ENCODE measurements at regions not wholly inside any gene's neighbourhood (a gene's known extent, or its start where the extent isn't known, plus 50 kb on each side); places are given as distances from the start of the nearest gene placed in this dataset.
A peak's percentile ranks its signal among the peaks of the same experiment; 100 is the strongest.

- H3K4me3 ChIP-seq (ENCODE audit: low read length in 2 of 2) = no peak overlapping the region
- H3K4me1 ChIP-seq (ENCODE audit: control insufficient read depth in 2 of 2, insufficient read depth in 2 of 2, low read length in 2 of 2) = no peaks in the 10 kb centered on the region
- no peak overlapping the region for H3K27ac ChIP-seq (ENCODE audit: low read depth in 1 of 2, low read length in 1 of 2)
- no peak for DNase-seq (ENCODE audit: low read depth in 6 of 9, low spot score in 9 of 9)
- no peaks in the 10 kb centered on the region for H3K36me3 ChIP-seq (ENCODE audit: control insufficient read depth in 2 of 2, insufficient read depth in 2 of 2, low read length in 1 of 2)
- H3K9me3 ChIP-seq (ENCODE audit: control insufficient read depth in 2 of 2, insufficient read depth in 1 of 2, low read length in 1 of 2) = no peaks in the 10 kb centered on the region
- WGBS = 59% methylated on average over 3 of the region's 3 CpGs
- H3K27me3 ChIP-seq (ENCODE audit: control insufficient read depth in 2 of 2, insufficient read depth in 1 of 2, low read length in 1 of 2) = no peaks in the 10 kb centered on the region
Observed at GRCh38 chr3:117666812-117667211, 957.2 kb downstream of the TUSC7 start.

GRCh38 chr3:117669774-117670173 is 960.2 kb downstream of the TUSC7 start:
- WGBS = 86% methylated on average over 4 of the region's 4 CpGs

DNA sequence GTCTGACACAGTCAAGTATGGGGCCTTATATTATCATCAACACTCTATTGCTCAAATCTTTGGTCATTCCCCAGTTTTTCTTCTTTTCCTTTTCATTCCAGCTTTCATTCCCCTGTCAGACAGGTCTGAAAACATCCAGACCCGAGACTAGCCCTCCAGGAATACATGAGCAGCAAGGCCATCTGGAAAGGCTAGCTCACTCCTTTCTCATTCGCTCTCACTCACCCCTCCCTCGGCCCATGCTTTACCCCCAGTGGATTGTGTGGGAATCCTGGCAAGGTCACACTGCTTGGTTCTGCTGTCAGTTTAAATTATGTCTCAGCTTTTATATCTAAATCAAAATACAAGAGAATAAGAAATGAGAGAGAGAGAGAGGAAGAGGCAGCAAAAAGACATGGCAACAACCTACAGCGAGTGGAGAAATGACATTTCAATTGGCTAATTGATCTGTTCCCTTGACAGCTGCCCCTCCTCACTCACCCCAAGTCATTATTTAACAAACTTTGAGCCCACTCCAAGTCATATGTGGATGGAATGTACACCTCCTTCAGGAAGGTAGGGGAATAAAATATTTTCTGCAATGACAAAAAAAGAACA is 962.2 kb downstream of the TUSC7 start:
- no peaks in the 10 kb centered on the region for H3K4me1 ChIP-seq (ENCODE audit: control insufficient read depth in 2 of 2, insufficient read depth in 2 of 2, low read length in 2 of 2)
- H3K4me3 ChIP-seq (ENCODE audit: low read length in 2 of 2) = no peak overlapping the region
- DNase-seq (ENCODE audit: low read depth in 6 of 9, low spot score in 9 of 9) = no peak
- H3K36me3 ChIP-seq (ENCODE audit: control insufficient read depth in 2 of 2, insufficient read depth in 2 of 2, low read length in 1 of 2) = no peaks in the 10 kb centered on the region
- H3K9me3 ChIP-seq (ENCODE audit: control insufficient read depth in 2 of 2, insufficient read depth in 1 of 2, low read length in 1 of 2) = no peaks in the 10 kb centered on the region
- H3K27me3 ChIP-seq (ENCODE audit: control insufficient read depth in 2 of 2, insufficient read depth in 1 of 2, low read length in 1 of 2) = no peaks in the 10 kb centered on the region
- 89% methylated on average over 4 of the region's 4 CpGs for WGBS
- no peak overlapping the region for H3K27ac ChIP-seq (ENCODE audit: low read depth in 1 of 2, low read length in 1 of 2)

More at GRCh38 chr3:117669774-117670173, 960.2 kb downstream of the TUSC7 start:
- Histone ChIP-seq H3K9me3 (ENCODE audit: control insufficient read depth in 2 of 2, insufficient read depth in 1 of 2, low read length in 1 of 2) (no peaks in the 10 kb centered on the region), H3K27ac (ENCODE audit: low read depth in 1 of 2, low read length in 1 of 2) (no peak overlapping the region), H3K4me3 (ENCODE audit: low read length in 2 of 2) (no peak overlapping the region), H3K27me3 (ENCODE audit: control insufficient read depth in 2 of 2, insufficient read depth in 1 of 2, low read length in 1 of 2) (no peaks in the 10 kb centered on the region), H3K4me1 (ENCODE audit: control insufficient read depth in 2 of 2, insufficient read depth in 2 of 2, low read length in 2 of 2) (no peaks in the 10 kb centered on the region), H3K36me3 (ENCODE audit: control insufficient read depth in 2 of 2, insufficient read depth in 2 of 2, low read length in 1 of 2) (no peaks in the 10 kb centered on the region)
- DNase-seq (ENCODE audit: low read depth in 6 of 9, low spot score in 9 of 9) = peak in 2 of 9 donors; percentile 0 to 9

DNA sequence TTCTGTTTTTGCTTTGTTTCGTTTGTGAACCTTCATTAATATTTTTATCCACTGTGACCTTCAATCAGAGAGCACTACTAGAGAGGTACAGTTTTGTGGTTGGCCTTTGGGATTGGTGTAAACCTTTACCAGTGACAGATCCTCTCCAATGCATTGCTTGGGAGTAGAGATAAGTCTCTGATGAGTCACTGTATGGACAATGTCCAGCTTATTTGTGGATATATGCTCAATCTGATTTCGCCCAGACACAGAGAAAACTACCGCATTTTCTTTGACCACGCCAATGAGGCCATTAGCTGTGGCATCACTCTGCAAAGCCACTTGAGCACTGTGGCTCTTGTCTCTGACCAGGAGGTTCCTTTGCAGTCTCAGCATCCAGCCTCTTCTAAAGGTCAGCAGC is 964.7 kb downstream of the TUSC7 start:
- Histone ChIP-seq H3K4me1 (ENCODE audit: control insufficient read depth in 2 of 2, insufficient read depth in 2 of 2, low read length in 2 of 2) (no peaks in the 10 kb centered on the region), H3K36me3 (ENCODE audit: control insufficient read depth in 2 of 2, insufficient read depth in 2 of 2, low read length in 1 of 2) (no peaks in the 10 kb centered on the region), H3K27me3 (ENCODE audit: control insufficient read depth in 2 of 2, insufficient read depth in 1 of 2, low read length in 1 of 2) (no peaks in the 10 kb centered on the region), H3K27ac (ENCODE audit: low read depth in 1 of 2, low read length in 1 of 2) (no peak overlapping the region), H3K9me3 (ENCODE audit: control insufficient read depth in 2 of 2, insufficient read depth in 1 of 2, low read length in 1 of 2) (no peaks in the 10 kb centered on the region), H3K4me3 (ENCODE audit: low read length in 2 of 2) (no peak overlapping the region)
- DNase-seq (ENCODE audit: low read depth in 6 of 9, low spot score in 9 of 9) = no peak
- WGBS = 93% methylated on average over 4 of the region's 4 CpGs

GRCh38 chr3:117681619-117682018 is 972.0 kb downstream of the TUSC7 start:
- Histone ChIP-seq H3K36me3 (ENCODE audit: control insufficient read depth in 2 of 2, insufficient read depth in 2 of 2, low read length in 1 of 2) (no peaks in the 10 kb centered on the region), H3K4me3 (ENCODE audit: low read length in 2 of 2) (no peak overlapping the region), H3K4me1 (ENCODE audit: control insufficient read depth in 2 of 2, insufficient read depth in 2 of 2, low read length in 2 of 2) (no peaks in the 10 kb centered on the region), H3K9me3 (ENCODE audit: control insufficient read depth in 2 of 2, insufficient read depth in 1 of 2, low read length in 1 of 2) (no peaks in the 10 kb centered on the region), H3K27me3 (ENCODE audit: control insufficient read depth in 2 of 2, insufficient read depth in 1 of 2, low read length in 1 of 2) (no peaks in the 10 kb centered on the region), H3K27ac (ENCODE audit: low read depth in 1 of 2, low read length in 1 of 2) (no peak overlapping the region)
- no peak for DNase-seq (ENCODE audit: low read depth in 6 of 9, low spot score in 9 of 9)
- WGBS = 94% methylated on average over 2 of the region's 2 CpGs

- 91% methylated on average over 2 of the region's 2 CpGs for WGBS
- H3K36me3 ChIP-seq (ENCODE audit: control insufficient read depth in 2 of 2, insufficient read depth in 2 of 2, low read length in 1 of 2) = no peaks in the 10 kb centered on the region
- no peak overlapping the region for H3K27ac ChIP-seq (ENCODE audit: low read depth in 1 of 2, low read length in 1 of 2)
- H3K9me3 ChIP-seq (ENCODE audit: control insufficient read depth in 2 of 2, insufficient read depth in 1 of 2, low read length in 1 of 2) = no peaks in the 10 kb centered on the region
- H3K4me1 ChIP-seq (ENCODE audit: control insufficient read depth in 2 of 2, insufficient read depth in 2 of 2, low read length in 2 of 2) = no peaks in the 10 kb centered on the region
- no peak for DNase-seq (ENCODE audit: low read depth in 6 of 9, low spot score in 9 of 9)
- H3K27me3 ChIP-seq (ENCODE audit: control insufficient read depth in 2 of 2, insufficient read depth in 1 of 2, low read length in 1 of 2) = no peaks in the 10 kb centered on the region
- H3K4me3 ChIP-seq (ENCODE audit: low read length in 2 of 2) = no peak overlapping the region
Observed at GRCh38 chr3:117687096-117687495, 977.5 kb downstream of the TUSC7 start.

DNA sequence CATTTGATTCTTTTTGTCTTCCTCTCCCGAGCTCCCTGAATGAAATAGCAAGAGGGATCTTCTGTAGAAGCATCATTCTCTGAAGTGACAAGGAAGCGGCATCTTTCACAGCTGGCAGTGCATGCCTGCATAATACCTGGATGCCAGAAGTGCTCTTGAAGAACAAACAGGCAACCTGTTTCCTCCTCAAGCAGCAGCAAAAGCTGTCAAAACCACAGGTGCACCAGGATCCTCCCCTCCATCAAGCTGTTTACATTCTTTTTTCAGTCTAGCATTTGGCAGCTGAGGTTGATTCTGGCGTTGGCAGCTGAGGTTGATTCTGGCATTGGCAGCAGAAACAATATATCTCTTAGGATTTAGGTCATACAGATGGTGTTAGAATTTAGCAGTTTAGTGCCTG is 979.0 kb downstream of the TUSC7 start:
- DNase-seq (ENCODE audit: low read depth in 6 of 9, low spot score in 9 of 9) = peak in 2 of 9 donors; percentile 9 to 24
- Histone ChIP-seq H3K27me3 (ENCODE audit: control insufficient read depth in 2 of 2, insufficient read depth in 1 of 2, low read length in 1 of 2) (no peaks in the 10 kb centered on the region), H3K27ac (ENCODE audit: low read depth in 1 of 2, low read length in 1 of 2) (no peak overlapping the region), H3K9me3 (ENCODE audit: control insufficient read depth in 2 of 2, insufficient read depth in 1 of 2, low read length in 1 of 2) (no peaks in the 10 kb centered on the region), H3K36me3 (ENCODE audit: control insufficient read depth in 2 of 2, insufficient read depth in 2 of 2, low read length in 1 of 2) (no peaks in the 10 kb centered on the region), H3K4me1 (ENCODE audit: control insufficient read depth in 2 of 2, insufficient read depth in 2 of 2, low read length in 2 of 2) (no peaks in the 10 kb centered on the region), H3K4me3 (ENCODE audit: low read length in 2 of 2) (no peak overlapping the region)
- WGBS = 78% methylated on average over 3 of the region's 3 CpGs

DNA sequence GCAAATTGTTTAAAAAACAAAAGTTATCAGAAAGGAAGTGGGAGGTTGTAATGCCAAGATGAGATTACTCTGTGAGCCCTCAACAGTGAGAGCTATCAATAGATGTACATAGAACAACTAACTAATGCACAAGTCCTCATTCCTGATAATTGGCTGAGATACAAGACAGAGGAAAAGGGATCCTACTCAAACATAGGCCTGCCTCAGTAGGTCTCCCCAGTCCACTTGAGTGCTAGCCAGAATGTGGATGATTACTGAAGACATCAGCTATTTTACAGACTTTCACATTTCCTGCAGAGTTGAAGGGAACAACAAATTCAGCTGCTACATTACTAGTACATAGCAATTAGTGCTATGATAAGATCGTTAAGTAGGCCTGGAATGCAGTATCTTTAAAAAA is 981.9 kb downstream of the TUSC7 start:
- Histone ChIP-seq H3K36me3 (ENCODE audit: control insufficient read depth in 2 of 2, insufficient read depth in 2 of 2, low read length in 1 of 2) (no peaks in the 10 kb centered on the region), H3K9me3 (ENCODE audit: control insufficient read depth in 2 of 2, insufficient read depth in 1 of 2, low read length in 1 of 2) (no peaks in the 10 kb centered on the region), H3K27ac (ENCODE audit: low read depth in 1 of 2, low read length in 1 of 2) (no peak overlapping the region), H3K27me3 (ENCODE audit: control insufficient read depth in 2 of 2, insufficient read depth in 1 of 2, low read length in 1 of 2) (no peaks in the 10 kb centered on the region), H3K4me3 (ENCODE audit: low read length in 2 of 2) (no peak overlapping the region), H3K4me1 (ENCODE audit: control insufficient read depth in 2 of 2, insufficient read depth in 2 of 2, low read length in 2 of 2) (no peaks in the 10 kb centered on the region)
- DNase-seq (ENCODE audit: low read depth in 6 of 9, low spot score in 9 of 9) = no peak
- 88% methylated on average over 1 of the region's 1 CpG for WGBS

DNA sequence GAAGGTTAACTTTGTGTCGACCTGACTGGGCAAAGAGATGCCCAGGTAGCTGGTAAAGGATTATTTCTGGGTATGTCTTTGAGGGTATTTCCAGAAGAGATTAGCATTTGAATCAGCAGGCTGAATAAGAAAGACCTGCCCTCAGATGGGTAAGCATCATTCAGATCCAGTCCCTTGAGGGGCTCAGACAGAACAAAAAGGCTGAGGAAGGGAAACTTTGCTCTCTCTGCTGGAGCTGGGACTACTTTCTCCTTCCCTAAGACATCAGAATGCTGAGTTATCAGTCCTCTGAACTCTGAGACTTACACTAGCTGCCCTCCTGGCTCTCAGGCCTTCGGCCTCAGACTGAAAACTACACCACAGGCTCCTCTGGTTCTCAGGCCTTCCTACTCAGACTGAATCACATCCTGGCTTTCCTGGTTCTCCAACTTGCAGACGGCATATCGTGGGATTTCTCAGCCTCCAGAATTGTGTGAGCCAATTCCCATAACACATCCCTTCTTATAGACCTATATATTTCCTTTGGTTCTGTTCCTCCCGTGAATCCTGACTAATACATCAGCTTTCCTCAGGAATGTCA is 982.9 kb downstream of the TUSC7 start:
- Histone ChIP-seq H3K36me3 (ENCODE audit: control insufficient read depth in 2 of 2, insufficient read depth in 2 of 2, low read length in 1 of 2) (no peaks in the 10 kb centered on the region), H3K27ac (ENCODE audit: low read depth in 1 of 2, low read length in 1 of 2) (no peak overlapping the region), H3K4me3 (ENCODE audit: low read length in 2 of 2) (no peak overlapping the region), H3K4me1 (ENCODE audit: control insufficient read depth in 2 of 2, insufficient read depth in 2 of 2, low read length in 2 of 2) (no peaks in the 10 kb centered on the region), H3K27me3 (ENCODE audit: control insufficient read depth in 2 of 2, insufficient read depth in 1 of 2, low read length in 1 of 2) (no peaks in the 10 kb centered on the region), H3K9me3 (ENCODE audit: control insufficient read depth in 2 of 2, insufficient read depth in 1 of 2, low read length in 1 of 2) (no peaks in the 10 kb centered on the region)
- WGBS = 86% methylated on average over 5 of the region's 5 CpGs
- DNase-seq (ENCODE audit: low read depth in 6 of 9, low spot score in 9 of 9) = no peak
